ENCODE measurements at regions not wholly inside any gene's neighbourhood (a gene's known extent, or its start where the extent isn't known, plus 50 kb on each side); places are given as distances from the start of the nearest gene placed in this dataset.

GRCh38 chr5:115064380-115064779 lies 105.3 kb downstream of the TRIM36 start:
- Histone ChIP-seq H3K27me3 (no peaks in the 10 kb centered on the region), H3K4me3 (no peak overlapping the region), H3K27ac (no peak overlapping the region), H3K36me3 (no peaks in the 10 kb centered on the region), H3K9me3 (no peaks in the 10 kb centered on the region), H3K4me1 (ENCODE audit: insufficient read depth) (no peaks in the 10 kb centered on the region)
- no peak for TF ChIP-seq POLR2A (IDR thresholded peaks at IDR 0.05)
- TF ChIP-seq, protein P1, sequence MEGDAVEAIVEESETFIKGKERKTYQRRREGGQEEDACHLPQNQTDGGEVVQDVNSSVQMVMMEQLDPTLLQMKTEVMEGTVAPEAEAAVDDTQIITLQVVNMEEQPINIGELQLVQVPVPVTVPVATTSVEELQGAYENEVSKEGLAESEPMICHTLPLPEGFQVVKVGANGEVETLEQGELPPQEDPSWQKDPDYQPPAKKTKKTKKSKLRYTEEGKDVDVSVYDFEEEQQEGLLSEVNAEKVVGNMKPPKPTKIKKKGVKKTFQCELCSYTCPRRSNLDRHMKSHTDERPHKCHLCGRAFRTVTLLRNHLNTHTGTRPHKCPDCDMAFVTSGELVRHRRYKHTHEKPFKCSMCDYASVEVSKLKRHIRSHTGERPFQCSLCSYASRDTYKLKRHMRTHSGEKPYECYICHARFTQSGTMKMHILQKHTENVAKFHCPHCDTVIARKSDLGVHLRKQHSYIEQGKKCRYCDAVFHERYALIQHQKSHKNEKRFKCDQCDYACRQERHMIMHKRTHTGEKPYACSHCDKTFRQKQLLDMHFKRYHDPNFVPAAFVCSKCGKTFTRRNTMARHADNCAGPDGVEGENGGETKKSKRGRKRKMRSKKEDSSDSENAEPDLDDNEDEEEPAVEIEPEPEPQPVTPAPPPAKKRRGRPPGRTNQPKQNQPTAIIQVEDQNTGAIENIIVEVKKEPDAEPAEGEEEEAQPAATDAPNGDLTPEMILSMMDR (IDR thresholded peaks at IDR 0.05), result no peak
- TF ChIP-seq EP300 (IDR thresholded peaks at IDR 0.05), result no peak
- intact Hi-C loops (cut with DNase I), result no loop called here
- WGBS, 3 donors, result 13 to 37% (median 33%) methylated on average over 2 of the region's 2 CpGs
- DNase-seq, result no peak

- no peak for DNase-seq
- H3K9me3 ChIP-seq, result no peaks in the 10 kb centered on the region
- 73 to 84% (median 81%) methylated on average over 1 of the region's 1 CpG for WGBS, 3 donors
- no peak for TF ChIP-seq POLR2A (IDR thresholded peaks at IDR 0.05)
- TF ChIP-seq, protein P1 (IDR thresholded peaks at IDR 0.05), result no peak
- no peak for TF ChIP-seq EP300 (IDR thresholded peaks at IDR 0.05)
- no peaks in the 10 kb centered on the region for H3K36me3 ChIP-seq
- H3K27ac ChIP-seq, result no peak overlapping the region
- H3K27me3 ChIP-seq, result no peaks in the 10 kb centered on the region
- intact Hi-C loops (cut with DNase I), result no loop called here
- no peak overlapping the region for H3K4me3 ChIP-seq
- H3K4me1 ChIP-seq (ENCODE audit: insufficient read depth), result no peaks in the 10 kb centered on the region
Observed at GRCh38 chr5:115054387-115054951, 115.2 kb downstream of the TRIM36 start.

GRCh38 chr5:115052948-115053347 lies 116.8 kb downstream of the TRIM36 start:
- Histone ChIP-seq H3K4me3 (no peak overlapping the region), H3K27me3 (no peaks in the 10 kb centered on the region), H3K27ac (no peak overlapping the region), H3K4me1 (ENCODE audit: insufficient read depth) (no peaks in the 10 kb centered on the region), H3K36me3 (no peaks in the 10 kb centered on the region), H3K9me3 (no peaks in the 10 kb centered on the region)
- intact Hi-C loops (cut with DNase I), result no loop called here
- 83 to 87% (median 83%) methylated on average over 2 of the region's 2 CpGs for WGBS, 3 donors
- DNase-seq, result no peak
- TF ChIP-seq EP300 (IDR thresholded peaks at IDR 0.05) (no peak), POLR2A (IDR thresholded peaks at IDR 0.05) (no peak)
- TF ChIP-seq, protein P1 (IDR thresholded peaks at IDR 0.05), result no peak

DNA sequence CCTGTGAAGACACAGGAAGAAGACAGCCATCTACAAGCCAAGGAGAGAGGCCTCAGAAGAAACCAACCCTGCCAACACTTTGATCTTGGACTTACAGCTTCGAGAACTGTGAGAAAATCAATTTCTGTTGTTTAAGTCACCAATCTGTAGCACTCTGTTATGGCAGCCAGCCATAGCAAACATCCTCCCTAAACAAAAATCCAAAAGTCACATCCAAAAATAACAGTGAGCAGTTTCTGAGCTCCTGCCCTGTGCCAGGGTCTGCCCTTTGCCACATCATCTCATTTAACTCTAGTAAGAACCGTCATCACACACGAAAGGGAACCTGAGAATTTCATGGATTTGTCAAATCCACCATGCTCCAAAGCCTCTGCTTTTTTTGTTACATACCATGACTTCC lies 118.8 kb downstream of the TRIM36 start:
- TF ChIP-seq POLR2A (IDR thresholded peaks at IDR 0.05) (no peak), EP300 (IDR thresholded peaks at IDR 0.05) (no peak)
- TF ChIP-seq, protein P1 (IDR thresholded peaks at IDR 0.05), result no peak
- Histone ChIP-seq H3K27me3 (no peaks in the 10 kb centered on the region), H3K4me1 (ENCODE audit: insufficient read depth) (no peaks in the 10 kb centered on the region), H3K27ac (no peak overlapping the region), H3K4me3 (no peak overlapping the region), H3K36me3 (no peaks in the 10 kb centered on the region), H3K9me3 (no peaks in the 10 kb centered on the region)
- WGBS, 3 donors, result 12 to 28% (median 18%) methylated on average over 3 of the region's 3 CpGs
- intact Hi-C loops (cut with DNase I), result no loop called here
- no peak for DNase-seq
